RWPE2 (cell line): ENCODE measurements at regions not wholly inside any gene's neighbourhood (a gene's known extent, or its start where the extent isn't known, plus 50 kb on each side); places are given as distances from the start of the nearest gene placed in this dataset.

Experiments used
- ATAC-seq: fragments of 200-7000 bp; cut with Tn5 transposase; 3 replicates; pipeline ENCODE4 v1.9.1; 2021; ENCODE audit warnings: low read depth
- DNase-seq: peaks from one replicate; pipeline ENCODE4 v3.0.0-alpha.2; 2020; ENCODE audit warnings: low spot score
- H3K27ac ChIP-seq: fragments of 450-650 bp; 2 replicates; pipeline ENCODE4 v1.5.1; 2017; ENCODE audit warnings: mild to moderate bottlenecking; ENCODE audit not compliant: poor library complexity, severe bottlenecking
- H3K27me3 ChIP-seq: fragments of 250-450 bp; sonication (Bioruptor Pico); 2 replicates; pipeline ENCODE4 v1.5.1; 2021; ENCODE audit warnings: mild to moderate bottlenecking, moderate library complexity; ENCODE audit not compliant: insufficient read depth, poor library complexity, severe bottlenecking
- H3K36me3 ChIP-seq: fragments of 250-450 bp; sonication (Bioruptor Pico); 2 replicates; pipeline ENCODE4 v1.5.1; 2020; ENCODE audit warnings: low read depth, mild to moderate bottlenecking, moderate library complexity
- H3K4me1 ChIP-seq: fragments of 250-450 bp; sonication (Bioruptor Pico); 2 replicates; pipeline ENCODE4 v1.5.1; 2021; ENCODE audit warnings: mild to moderate bottlenecking, moderate library complexity; ENCODE audit not compliant: insufficient read depth, poor library complexity, severe bottlenecking
- H3K4me3 ChIP-seq: fragments of 250-450 bp; sonication (Bioruptor Pico); 2 replicates; pipeline ENCODE4 v1.5.1; 2021; ENCODE audit warnings: mild to moderate bottlenecking, moderate library complexity; ENCODE audit not compliant: severe bottlenecking
- H3K9me3 ChIP-seq: fragments of 250-450 bp; sonication (Bioruptor Pico); 2 replicates; pipeline ENCODE4 v1.5.1; 2021; ENCODE audit warnings: mild to moderate bottlenecking, moderate library complexity; ENCODE audit not compliant: severe bottlenecking
- CTCF ChIP-seq: fragments of 450-650 bp; IDR thresholded peaks from one replicate; pipeline ENCODE4 v1.5.1; 2017; ENCODE audit warnings: mild to moderate bottlenecking, moderate library complexity; ENCODE audit not compliant: poor library complexity, severe bottlenecking

- ATAC-seq: no peak
- Histone ChIP-seq H3K9me3 (no peaks in the 10 kb centered on the region), H3K27ac (no peak overlapping the region), H3K4me1 (peaks cover 5% of the 10 kb centered on the region), H3K4me3 (no peak overlapping the region), H3K36me3 (no peaks in the 10 kb centered on the region), H3K27me3 (no peaks in the 10 kb centered on the region)
- TF ChIP-seq CTCF: no peak
- DNase-seq: no peak
Observed at GRCh38 chr5:74550927-74551326, 89.6 kb downstream of the ENC1 start.

DNA sequence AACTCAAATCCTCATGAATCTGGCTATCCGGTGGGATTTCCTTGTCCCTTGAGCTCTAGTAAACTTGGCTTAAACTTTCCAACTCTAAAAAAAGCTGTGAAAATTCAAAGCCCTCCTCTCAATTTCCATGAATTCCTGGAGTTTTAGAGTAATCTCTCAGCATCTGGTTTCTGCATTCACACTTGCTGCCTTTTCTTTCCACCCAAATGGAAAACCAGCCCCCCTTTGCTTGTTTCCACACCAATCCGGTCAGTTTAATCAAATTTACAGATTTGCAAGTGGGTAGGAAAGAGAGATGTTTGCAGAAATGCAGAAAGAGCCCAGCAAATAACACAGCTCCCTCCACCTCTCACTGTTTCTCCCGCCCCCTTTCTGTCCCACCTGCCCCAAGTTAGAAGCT is 91.1 kb downstream of the ENC1 start:
- ATAC-seq (no peak), DNase-seq (no peak)
- TF ChIP-seq CTCF: no peak
- no peaks in the 10 kb centered on the region for H3K27me3 ChIP-seq
- no peaks in the 10 kb centered on the region for H3K36me3 ChIP-seq
- H3K4me3 ChIP-seq: no peak overlapping the region
- H3K9me3 ChIP-seq: no peaks in the 10 kb centered on the region
- H3K27ac ChIP-seq: no peak overlapping the region
- H3K4me1 ChIP-seq: peaks cover 8% of the 10 kb centered on the region

- DNase-seq (no peak), ATAC-seq (no peak)
- TF ChIP-seq CTCF: no peak
- no peaks in the 10 kb centered on the region for H3K9me3 ChIP-seq
- H3K27me3 ChIP-seq: no peaks in the 10 kb centered on the region
- H3K4me3 ChIP-seq: no peak overlapping the region
- peaks cover 33% of the 10 kb centered on the region for H3K4me1 ChIP-seq
- no peaks in the 10 kb centered on the region for H3K36me3 ChIP-seq
- peak overlapping the region; percentile 1 for H3K27ac ChIP-seq
Observed at GRCh38 chr5:74546796-74547195, 93.7 kb downstream of the ENC1 start.

DNA sequence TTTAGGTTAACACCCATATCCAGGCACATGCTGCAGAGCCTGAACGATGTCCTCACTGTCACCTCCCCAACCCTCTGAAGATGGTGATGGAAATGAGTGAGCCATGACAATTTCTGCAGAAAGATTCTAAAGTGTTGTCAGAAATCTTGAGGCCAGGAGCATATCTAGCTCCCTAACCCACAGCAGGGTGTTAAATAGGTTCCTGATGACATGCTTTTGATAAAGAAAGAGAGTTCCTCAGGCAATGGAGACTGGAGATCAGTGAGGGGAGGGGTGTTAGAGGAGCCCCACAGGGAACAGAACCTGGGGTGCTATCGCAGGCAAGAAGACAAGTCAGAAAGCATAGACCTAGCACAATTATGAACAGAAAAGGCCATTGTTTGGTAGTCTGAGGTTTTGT is 95.7 kb downstream of the ENC1 start:
- no peak for ATAC-seq
- Histone ChIP-seq H3K36me3 (no peaks in the 10 kb centered on the region), H3K27ac (peak overlapping the region; percentile 96), H3K4me3 (no peak overlapping the region), H3K27me3 (no peaks in the 10 kb centered on the region), H3K9me3 (no peaks in the 10 kb centered on the region), H3K4me1 (peaks cover 43% of the 10 kb centered on the region)
- no peak for TF ChIP-seq CTCF
- no peak for DNase-seq

- H3K9me3 ChIP-seq: no peaks in the 10 kb centered on the region
- DNase-seq: peak; percentile 94
- no peak overlapping the region for H3K4me3 ChIP-seq
- peak overlapping the region; percentile 96 for H3K27ac ChIP-seq
- ATAC-seq: peak; percentile 80
- no peaks in the 10 kb centered on the region for H3K36me3 ChIP-seq
- TF ChIP-seq CTCF: no peak
- no peaks in the 10 kb centered on the region for H3K27me3 ChIP-seq
- H3K4me1 ChIP-seq: peaks cover 43% of the 10 kb centered on the region
Observed at GRCh38 chr5:74543162-74543995, 97.1 kb downstream of the ENC1 start.
